ENCODE measurements at regions not wholly inside any gene's neighbourhood (a gene's known extent, or its start where the extent isn't known, plus 50 kb on each side); places are given as distances from the start of the nearest gene placed in this dataset.
A peak's percentile ranks its signal among the peaks of the same experiment; 100 is the strongest.

DNA sequence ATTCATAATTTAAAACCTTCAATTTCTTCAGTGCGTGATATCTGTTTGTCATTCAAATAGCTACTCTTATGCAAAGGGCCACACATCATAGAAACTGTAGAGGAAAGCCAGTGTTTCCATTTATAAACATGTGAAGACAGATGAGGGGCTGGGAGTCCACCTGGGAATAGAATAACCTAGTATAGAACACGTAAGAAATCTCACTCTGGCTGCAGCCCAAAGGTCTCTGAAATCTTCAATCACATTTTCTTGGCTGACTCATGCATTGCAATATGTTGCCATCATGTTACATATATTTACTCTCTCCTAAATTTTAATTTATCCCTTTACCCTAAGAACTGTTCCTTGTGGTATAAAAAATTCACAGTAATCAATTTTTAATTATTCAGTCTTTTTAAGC is 123.2 kb downstream of the ELOVL4 start:
- TF ChIP-seq, protein P1, sequence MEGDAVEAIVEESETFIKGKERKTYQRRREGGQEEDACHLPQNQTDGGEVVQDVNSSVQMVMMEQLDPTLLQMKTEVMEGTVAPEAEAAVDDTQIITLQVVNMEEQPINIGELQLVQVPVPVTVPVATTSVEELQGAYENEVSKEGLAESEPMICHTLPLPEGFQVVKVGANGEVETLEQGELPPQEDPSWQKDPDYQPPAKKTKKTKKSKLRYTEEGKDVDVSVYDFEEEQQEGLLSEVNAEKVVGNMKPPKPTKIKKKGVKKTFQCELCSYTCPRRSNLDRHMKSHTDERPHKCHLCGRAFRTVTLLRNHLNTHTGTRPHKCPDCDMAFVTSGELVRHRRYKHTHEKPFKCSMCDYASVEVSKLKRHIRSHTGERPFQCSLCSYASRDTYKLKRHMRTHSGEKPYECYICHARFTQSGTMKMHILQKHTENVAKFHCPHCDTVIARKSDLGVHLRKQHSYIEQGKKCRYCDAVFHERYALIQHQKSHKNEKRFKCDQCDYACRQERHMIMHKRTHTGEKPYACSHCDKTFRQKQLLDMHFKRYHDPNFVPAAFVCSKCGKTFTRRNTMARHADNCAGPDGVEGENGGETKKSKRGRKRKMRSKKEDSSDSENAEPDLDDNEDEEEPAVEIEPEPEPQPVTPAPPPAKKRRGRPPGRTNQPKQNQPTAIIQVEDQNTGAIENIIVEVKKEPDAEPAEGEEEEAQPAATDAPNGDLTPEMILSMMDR (IDR thresholded peaks at IDR 0.05): no peak
- TF ChIP-seq POLR2A (IDR thresholded peaks at IDR 0.05): no peak
- no peak for TF ChIP-seq EP300 (IDR thresholded peaks at IDR 0.05)
- no peak for TF ChIP-seq POLR2AphosphoS5 (IDR thresholded peaks at IDR 0.05)
- no peak for DNase-seq
- no peaks in the 10 kb centered on the region for H3K36me3 ChIP-seq
- no peaks in the 10 kb centered on the region for H3K4me1 ChIP-seq
- no peak overlapping the region for H3K27ac ChIP-seq
- WGBS, 5 donors: 17 to 69% (median 63%) methylated on average over 2 of the region's 2 CpGs
- H3K27me3 ChIP-seq: no peaks in the 10 kb centered on the region
- intact Hi-C loops (cut with DNase I; ENCODE audit: low total_unique reads): no loop called here
- H3K9me3 ChIP-seq: peaks cover 0 to 10% (median 6%) of the 10 kb centered on the region in 4 donors
- no peak overlapping the region for H3K4me3 ChIP-seq

DNA sequence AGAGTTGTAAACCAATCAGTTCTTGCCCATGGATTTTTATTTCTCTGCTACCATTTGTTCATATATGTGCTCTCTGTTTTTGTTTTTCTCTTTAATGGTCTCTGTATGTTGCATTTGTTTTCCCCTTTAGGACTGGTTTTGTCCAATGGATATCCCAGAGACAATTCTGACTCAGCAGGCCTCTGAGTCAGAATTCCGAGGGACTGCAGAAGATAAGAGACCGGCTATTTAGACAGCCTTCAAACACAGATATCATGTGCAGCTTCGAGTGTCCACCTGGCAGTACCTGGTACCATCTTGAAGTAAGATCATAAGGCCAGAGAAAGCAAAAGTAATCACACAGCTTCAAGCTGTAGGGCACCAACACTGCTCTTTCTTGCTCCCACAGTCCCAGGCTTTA is 125.5 kb downstream of the ELOVL4 start:
- no peaks in the 10 kb centered on the region for H3K4me1 ChIP-seq
- no peak for TF ChIP-seq EP300 (IDR thresholded peaks at IDR 0.05)
- H3K9me3 ChIP-seq: peaks cover 0 to 10% (median 6%) of the 10 kb centered on the region in 4 donors
- H3K4me3 ChIP-seq: no peak overlapping the region
- no peaks in the 10 kb centered on the region for H3K36me3 ChIP-seq
- no peak overlapping the region for H3K27ac ChIP-seq
- no peaks in the 10 kb centered on the region for H3K27me3 ChIP-seq
- WGBS, 5 donors: 31 to 48% (median 39%) methylated on average over 3 of the region's 3 CpGs
- DNase-seq: no peak
- intact Hi-C loops (cut with DNase I; ENCODE audit: low total_unique reads): no loop called here

DNA sequence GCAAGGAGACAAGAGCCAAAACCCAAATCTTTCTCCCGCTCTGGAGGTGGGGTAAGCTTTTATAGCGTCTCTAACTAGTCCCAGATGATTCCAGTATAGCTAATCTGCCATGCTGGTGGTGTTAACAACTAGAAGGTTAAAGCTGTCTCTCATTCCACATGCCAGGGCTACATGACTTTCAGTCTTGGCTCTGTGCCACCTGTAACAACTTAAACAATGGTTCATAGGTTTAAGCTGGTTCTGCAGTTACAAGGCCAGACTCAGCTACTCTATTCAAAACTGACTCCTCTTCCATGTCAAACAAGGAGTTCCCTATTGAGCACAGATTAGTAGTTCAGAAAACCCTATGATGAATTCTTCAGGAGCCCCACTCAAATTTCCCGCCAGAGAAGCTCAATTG is 128.9 kb downstream of the ELOVL4 start:
- 86 to 96% (median 91%) methylated on average over 3 of the region's 3 CpGs for WGBS, 5 donors
- Histone ChIP-seq H3K36me3 (no peaks in the 10 kb centered on the region), H3K27me3 (no peaks in the 10 kb centered on the region), H3K4me1 (no peaks in the 10 kb centered on the region), H3K9me3 (no peaks in the 10 kb centered on the region), H3K4me3 (no peak overlapping the region), H3K27ac (no peak overlapping the region)
- TF ChIP-seq POLR2AphosphoS5 (IDR thresholded peaks at IDR 0.05) (no peak), EP300 (IDR thresholded peaks at IDR 0.05) (no peak), POLR2A (IDR thresholded peaks at IDR 0.05) (no peak)
- TF ChIP-seq, protein P1 (IDR thresholded peaks at IDR 0.05): no peak
- DNase-seq: peak in 1 of 2 donors; percentile 47
- intact Hi-C loops (cut with DNase I; ENCODE audit: low total_unique reads): no loop called here

DNA sequence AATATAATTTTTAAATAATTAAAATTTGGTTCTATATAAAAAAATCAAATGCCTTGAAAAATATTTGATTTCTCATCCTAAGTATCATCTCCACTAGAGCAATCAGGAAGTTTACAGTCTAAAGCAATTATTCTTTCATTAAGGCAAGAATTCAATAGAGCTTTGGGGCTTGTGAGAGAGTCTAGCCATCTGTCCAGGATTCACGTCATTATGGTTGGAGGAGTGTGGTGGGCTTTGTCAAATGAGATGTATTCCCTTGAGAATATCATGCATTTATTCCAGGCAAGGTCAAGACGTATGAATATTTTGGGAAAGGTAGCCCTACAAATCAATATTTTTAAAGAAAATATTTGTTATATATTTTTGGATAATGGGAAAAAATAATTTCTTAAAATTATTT is 132.4 kb downstream of the ELOVL4 start:
- Histone ChIP-seq H3K4me1 (no peaks in the 10 kb centered on the region), H3K27ac (no peak overlapping the region), H3K4me3 (no peak overlapping the region), H3K9me3 (no peaks in the 10 kb centered on the region), H3K27me3 (no peaks in the 10 kb centered on the region), H3K36me3 (no peaks in the 10 kb centered on the region)
- TF ChIP-seq POLR2AphosphoS5 (IDR thresholded peaks at IDR 0.05): no peak
- TF ChIP-seq, protein P1 (IDR thresholded peaks at IDR 0.05): no peak
- no peak for TF ChIP-seq POLR2A (IDR thresholded peaks at IDR 0.05)
- TF ChIP-seq EP300 (IDR thresholded peaks at IDR 0.05): no peak
- DNase-seq: no peak
- intact Hi-C loops (cut with DNase I; ENCODE audit: low total_unique reads): no loop called here
- 44 to 87% (median 81%) methylated on average over 2 of the region's 2 CpGs for WGBS, 5 donors

DNA sequence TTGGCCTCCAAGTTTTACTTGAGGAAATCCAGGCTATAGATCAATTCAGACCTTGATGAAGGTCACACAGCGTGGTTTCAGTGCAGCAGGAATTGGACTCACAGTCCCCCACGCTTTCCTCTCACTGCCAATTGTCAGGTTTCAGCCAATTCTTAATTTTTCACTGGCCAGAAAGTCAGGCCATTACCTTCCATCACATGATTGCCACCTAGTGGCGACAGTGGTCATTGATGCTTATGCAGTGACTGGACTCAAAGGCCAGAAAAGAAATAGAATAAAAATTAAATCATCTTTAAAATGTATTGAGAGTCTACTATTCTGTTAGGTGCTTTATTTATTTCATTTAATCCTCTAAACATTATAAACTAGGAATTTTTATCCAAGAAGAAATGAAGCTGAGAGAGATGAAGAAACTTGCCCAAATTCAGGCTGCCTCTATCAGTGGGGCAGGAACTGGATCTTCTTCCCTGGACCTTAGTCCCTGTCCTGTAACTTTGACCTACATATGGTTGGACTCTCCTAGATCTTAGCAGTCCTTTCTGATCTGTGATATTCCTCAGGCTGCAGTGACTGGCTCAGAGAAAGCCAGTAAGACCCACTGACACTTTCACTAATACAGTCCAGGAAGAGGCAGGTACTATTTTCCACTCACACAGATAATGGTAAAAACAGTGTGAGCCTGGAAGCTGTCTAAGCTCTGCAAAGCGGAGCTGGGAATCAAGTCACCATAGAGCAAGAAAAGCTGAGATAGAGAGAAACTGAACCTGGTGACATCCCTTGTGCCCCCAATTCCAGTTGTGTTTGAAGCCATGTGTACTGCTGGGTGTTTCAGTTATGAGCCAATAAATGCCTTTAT is 133.3 kb downstream of the ELOVL4 start:
- Histone ChIP-seq H3K9me3 (no peaks in the 10 kb centered on the region), H3K36me3 (no peaks in the 10 kb centered on the region), H3K27me3 (no peaks in the 10 kb centered on the region), H3K4me3 (no peak overlapping the region), H3K4me1 (no peaks in the 10 kb centered on the region), H3K27ac (no peak overlapping the region)
- DNase-seq: peak; percentile 81 to 88
- TF ChIP-seq EP300 (IDR thresholded peaks at IDR 0.05): no peak
- TF ChIP-seq, protein P1 (IDR thresholded peaks at IDR 0.05): peak in 5 of 7 experiments; percentile 52 to 80 (median 71)
- WGBS, 5 donors: 14 to 22% (median 17%) methylated on average over 4 of the region's 4 CpGs
- intact Hi-C loops (cut with DNase I; ENCODE audit: low total_unique reads): no loop called here

All from stomach (tissue), 8 donors.